NCI-H2227 (cell line): ENCODE measurements at regions not wholly inside any gene's neighbourhood (a gene's known extent, or its start where the extent isn't known, plus 50 kb on each side); places are given as distances from the start of the nearest gene placed in this dataset.
"Not testable (repeated sequence)": the region's sequence is repeated elsewhere in the genome, so short reads cannot be mapped to it uniquely, and the experiment has no call there.

ENCODE experiments used
- DNase-seq: peaks from one replicate; lab custom pipeline; 2025; ENCODE audit not compliant: unreplicated experiment; lab: John Stamatoyannopoulos, UW

DNA sequence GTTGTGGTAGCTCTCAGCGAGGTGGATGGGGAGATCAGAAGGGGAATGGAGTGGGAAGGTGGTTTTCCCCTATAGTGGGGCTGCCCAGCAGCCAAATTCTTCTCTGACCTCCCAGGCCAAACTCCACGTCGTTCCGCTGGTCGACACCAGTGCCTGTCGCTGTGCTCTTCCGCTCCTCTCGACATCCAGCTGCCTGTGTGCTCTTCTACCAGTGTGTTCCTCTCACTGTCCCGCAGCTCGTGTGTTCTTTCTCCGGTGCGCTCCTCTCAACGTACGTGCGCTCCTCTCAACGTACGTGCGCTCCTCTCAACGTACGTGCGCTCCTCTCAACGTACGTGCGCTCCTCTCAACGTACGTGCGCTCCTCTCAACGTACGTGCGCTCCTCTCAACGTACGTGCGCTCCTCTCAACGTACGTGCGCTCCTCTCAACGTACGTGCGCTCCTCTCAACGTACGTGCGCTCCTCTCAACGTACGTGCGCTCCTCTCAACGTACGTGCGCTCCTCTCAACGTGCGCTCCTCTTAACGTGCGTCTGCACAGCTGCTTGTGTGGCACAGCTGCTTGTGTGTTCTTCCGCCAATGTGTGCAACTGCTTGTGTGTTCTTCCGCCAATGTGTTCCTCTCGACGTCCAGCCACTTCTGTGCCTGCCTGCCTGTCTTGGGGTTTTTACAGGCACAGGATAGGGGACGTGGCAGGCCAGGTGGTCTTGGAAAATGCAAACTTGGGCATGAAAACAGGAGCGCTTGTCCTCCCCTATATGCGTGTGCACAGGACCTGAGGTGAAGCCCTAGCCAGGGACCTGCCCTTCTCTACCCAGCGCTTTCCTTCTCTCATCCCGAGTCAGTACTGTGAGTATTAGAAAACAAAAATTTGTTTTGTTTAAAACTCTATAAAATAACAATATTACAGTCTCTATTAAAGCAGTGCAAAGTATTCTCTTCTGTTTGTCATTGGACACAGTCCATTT is 991.1 kb downstream of the GBE1 start:
- DNase-seq, result no peak

- no peak for DNase-seq
These were observed 991.8 kb downstream of the GBE1 start for GRCh38 chr3:80769683-80770082.

DNA sequence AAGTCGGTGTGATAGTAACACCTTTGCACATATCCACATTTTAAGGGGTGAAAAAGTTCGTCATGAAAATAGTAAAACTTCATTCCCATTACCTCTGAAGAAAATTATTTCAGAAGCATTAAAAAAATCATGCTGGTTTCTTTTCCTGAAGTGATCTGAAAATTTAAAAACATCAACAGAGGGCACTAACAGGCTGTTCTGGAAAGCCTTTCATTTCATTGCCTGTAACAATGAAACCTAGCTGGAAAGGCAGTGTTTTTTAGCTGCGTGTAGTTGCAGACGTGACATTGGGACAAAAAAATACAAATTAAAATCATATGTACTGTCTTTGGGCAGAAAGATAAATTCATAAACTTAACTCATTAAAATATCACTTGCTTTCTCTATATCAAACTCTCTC is 993.8 kb downstream of the GBE1 start:
- peak; percentile 3 for DNase-seq

- no peak for DNase-seq
These were observed 987.2 kb upstream of the ROBO1 start for GRCh38 chr3:80754969-80755368.

GRCh38 chr3:80753021-80753420 is 985.2 kb upstream of the ROBO1 start:
- no peak for DNase-seq

DNA sequence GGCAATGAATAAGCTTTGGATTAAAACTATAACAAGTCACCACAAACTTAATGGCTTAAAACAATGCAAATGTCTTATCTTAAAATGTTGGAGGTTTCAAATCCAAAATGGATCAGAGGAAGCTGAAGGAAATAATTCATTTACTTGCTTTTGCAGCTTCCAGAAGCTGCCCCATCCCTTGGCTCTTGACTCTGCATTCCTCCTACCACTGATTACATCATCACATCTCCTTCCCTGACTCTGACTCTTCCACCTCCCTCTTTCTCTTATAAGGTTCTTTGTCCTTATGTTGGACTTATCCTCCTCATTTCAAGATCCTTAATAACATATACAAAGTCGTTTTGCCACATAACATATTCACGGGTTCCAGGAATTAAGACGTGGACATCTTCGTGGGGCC is 982.8 kb upstream of the ROBO1 start:
- DNase-seq, result no peak

DNA sequence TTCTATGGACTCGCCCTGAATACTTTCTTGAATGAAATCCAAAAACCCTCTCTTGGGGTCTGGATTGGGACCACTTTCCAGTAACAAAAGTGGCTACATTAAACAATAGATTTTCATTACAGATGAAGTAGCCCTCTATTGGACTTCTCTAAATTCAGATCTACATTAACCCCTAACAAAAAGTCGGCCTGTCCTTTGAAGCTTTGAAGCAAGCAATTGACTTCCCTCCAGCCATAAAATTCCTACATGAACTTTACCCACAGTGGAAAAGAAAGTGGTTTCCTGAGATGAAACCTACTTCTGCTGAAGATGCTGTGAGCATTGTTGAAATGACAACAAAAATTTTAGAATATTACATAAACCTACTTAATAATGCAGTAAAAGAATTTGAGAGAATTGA is 967.1 kb upstream of the ROBO1 start:
- DNase-seq, result no peak

- DNase-seq, result no peak
These were observed 966.7 kb upstream of the ROBO1 start for GRCh38 chr3:80734483-80734882.

- DNase-seq, result no peak
These were observed 965.9 kb upstream of the ROBO1 start for GRCh38 chr3:80733522-80734176.

DNA sequence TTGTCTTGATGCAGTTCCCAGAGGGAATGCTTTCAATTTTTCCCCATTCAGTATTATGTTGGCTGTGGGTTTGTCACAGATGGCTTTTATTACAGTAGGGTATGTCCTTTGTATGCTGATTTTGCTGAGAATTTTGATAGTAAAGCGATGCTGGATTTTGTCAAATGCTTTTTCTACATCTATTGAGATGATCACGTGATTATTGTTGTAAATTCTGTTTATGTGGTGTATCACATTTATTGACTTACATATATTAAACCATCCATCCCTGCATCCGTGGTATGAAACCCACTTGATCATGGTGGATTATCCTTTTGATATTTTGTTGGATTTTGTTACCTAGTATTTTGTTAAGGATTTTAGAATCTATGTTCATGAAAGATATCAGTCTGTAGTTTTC is 959.8 kb upstream of the ROBO1 start:
- DNase-seq, result not testable (repeated sequence)

GRCh38 chr3:80709597-80710322 is 942.0 kb upstream of the ROBO1 start:
- not testable (repeated sequence) for DNase-seq

DNA sequence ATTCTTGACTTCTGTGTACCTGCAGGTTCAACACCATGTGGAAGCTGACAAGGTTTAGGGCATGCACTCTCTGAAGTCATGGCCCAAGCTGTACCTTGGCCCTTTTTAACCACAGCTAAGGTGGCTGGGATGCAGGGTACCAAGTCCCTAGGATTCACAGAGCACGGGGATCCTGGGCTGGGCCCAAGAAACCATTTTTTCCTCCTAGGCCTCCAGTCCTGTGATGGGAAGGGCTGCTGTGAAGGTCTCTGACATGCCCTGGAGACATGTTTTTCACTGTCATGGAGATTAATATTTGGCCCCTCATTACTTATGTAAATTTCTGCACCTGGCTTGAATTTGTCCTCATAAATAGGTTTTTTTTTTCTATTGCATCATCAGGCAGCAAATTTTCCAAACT is 937.5 kb upstream of the ROBO1 start:
- DNase-seq, result no peak

DNA sequence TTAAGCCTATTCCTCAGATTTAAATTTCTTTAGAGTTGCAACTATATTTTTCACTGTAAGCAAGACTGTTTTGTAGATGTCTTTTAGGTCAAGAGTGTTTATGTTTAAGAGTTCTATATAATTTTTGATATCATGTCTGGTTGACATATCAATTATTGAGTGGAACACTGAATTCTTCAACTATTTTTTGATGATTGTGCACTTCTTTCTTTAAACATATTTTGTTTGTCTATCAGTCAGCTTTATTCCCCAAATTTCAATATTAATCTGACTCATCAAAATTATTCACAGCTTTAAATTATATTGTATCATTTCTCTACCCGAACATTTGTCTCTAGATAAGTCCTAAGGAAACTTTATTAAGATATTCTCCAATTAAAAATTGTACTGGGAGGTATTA is 933.6 kb upstream of the ROBO1 start:
- no peak for DNase-seq

DNA sequence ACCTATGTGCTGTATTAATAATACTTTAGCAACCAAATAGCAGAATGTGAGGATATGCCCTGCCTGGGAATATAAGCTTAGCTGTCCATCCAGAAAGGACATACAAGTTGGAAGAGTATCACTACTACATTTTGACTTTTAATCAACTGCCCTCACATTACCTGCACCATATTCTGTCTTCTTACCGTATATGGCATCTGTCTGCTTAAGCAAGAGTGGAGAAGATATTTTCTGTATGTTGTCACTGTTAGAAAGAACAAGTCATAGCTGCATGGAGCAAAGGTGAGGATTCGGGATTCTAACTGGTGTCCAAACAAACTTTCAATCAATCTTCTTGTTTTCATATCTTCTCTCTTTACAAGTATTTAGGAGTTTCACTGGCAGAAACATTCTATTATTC is 929.5 kb upstream of the ROBO1 start:
- no peak for DNase-seq

DNA sequence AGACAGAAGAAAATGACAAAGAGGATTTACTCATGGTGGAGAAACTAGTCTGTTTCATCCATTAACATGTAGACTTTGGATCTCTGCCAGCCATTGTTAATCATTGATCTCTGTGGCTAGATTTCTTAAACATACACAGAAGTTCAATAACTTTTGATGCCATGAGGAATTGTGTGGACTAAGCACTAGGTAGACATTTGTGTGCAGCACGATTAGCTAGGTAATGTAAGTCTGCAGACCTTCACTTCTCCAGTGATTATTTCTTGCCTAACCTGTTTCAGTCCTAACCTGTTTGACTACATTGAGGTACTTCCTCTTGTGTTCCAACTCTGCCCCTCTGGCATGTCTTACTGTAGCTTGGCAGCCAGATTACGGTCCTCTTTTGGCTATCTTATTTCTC is 928.5 kb upstream of the ROBO1 start:
- DNase-seq, result no peak

GRCh38 chr3:80688814-80689213 is 921.0 kb upstream of the ROBO1 start:
- DNase-seq, result peak; percentile 23

DNA sequence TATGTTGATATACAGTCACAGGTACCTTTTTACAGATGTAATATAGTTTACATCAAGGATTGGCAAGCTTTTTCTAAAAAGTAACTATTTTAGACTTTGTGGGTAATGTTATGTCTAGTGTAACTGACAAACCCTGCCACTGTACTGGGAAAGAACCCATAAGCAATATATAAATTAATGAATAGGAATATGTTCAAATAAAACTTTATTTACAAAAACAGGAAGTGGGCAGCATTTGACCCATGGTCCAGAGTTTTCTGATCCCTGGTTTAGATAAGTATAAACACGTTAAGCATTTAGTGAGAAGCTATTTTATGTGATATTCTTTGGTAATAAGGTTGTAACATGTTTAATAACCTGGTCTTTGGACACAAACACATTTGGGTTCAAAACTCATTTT is 915.2 kb upstream of the ROBO1 start:
- DNase-seq, result no peak

- DNase-seq, result no peak
These were observed 914.4 kb upstream of the ROBO1 start for GRCh38 chr3:80682235-80682634.

- DNase-seq, result no peak
These were observed 910.0 kb upstream of the ROBO1 start for GRCh38 chr3:80677796-80678195.

GRCh38 chr3:80676866-80677265 is 909.1 kb upstream of the ROBO1 start:
- no peak for DNase-seq

DNA sequence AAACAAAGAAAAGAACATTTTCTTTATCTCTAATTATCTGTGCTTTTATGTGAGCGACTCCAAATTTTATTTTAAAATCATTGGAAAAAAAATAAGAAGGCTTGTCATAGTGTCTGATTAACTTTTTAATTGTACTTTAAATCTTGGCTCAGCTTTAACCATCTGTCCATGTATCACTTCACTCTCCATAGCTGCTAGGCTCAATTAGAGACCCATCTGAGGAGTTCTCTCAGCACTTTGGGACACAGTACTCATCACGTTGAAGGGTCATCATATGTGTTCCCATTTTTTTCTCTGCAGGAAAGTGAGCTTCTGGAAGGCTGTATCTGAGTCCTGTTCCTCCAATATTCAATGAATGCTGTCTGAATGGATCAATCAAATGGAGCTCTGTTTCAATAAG is 908.5 kb upstream of the ROBO1 start:
- DNase-seq, result no peak

- no peak for DNase-seq
These were observed 908.0 kb upstream of the ROBO1 start for GRCh38 chr3:80675790-80676189.
